ENCODE measurements at regions not wholly inside any gene's neighbourhood (a gene's known extent, or its start where the extent isn't known, plus 50 kb on each side); places are given as distances from the start of the nearest gene placed in this dataset.

GRCh38 chr6:33967966-33968724, 164.3 kb upstream of the MLN start:
- Histone ChIP-seq H3K27me3 (peaks cover 14 to 38% (median 34%) of the 10 kb centered on the region in 3 donors), H3K36me3 (no peaks in the 10 kb centered on the region), H3K4me1 (no peaks in the 10 kb centered on the region), H3K4me3 (no peak overlapping the region), H3K27ac (no peak overlapping the region), H3K9me3 (no peaks in the 10 kb centered on the region)
- ATAC-seq (no peak), DNase-seq (no peak)
- in situ Hi-C loops (cut with MboI; ENCODE audit: low sequenced_read_pairs in 4 of 4) (no loop called here), intact Hi-C loops (cut with DNase I; ENCODE audit: low total_unique reads) (no loop called here)
- TF ChIP-seq POLR2A (IDR thresholded peaks at IDR 0.05) (no peak), CTCF (IDR thresholded peaks at IDR 0.05 in 4 of 5, conservative IDR thresholded peaks at IDR 0.05 in 1 of 5) (no peak)

GRCh38 chr6:33967265-33967767, 163.5 kb upstream of the MLN start:
- no peak for ATAC-seq
- in situ Hi-C loops (cut with MboI; ENCODE audit: low sequenced_read_pairs in 4 of 4) = no loop called here
- intact Hi-C loops (cut with DNase I; ENCODE audit: low total_unique reads) = no loop called here
- no peaks in the 10 kb centered on the region for H3K36me3 ChIP-seq
- TF ChIP-seq CTCF (IDR thresholded peaks at IDR 0.05 in 4 of 5, conservative IDR thresholded peaks at IDR 0.05 in 1 of 5) = no peak
- no peak for TF ChIP-seq POLR2A (IDR thresholded peaks at IDR 0.05)
- DNase-seq = no peak
- H3K4me1 ChIP-seq = no peaks in the 10 kb centered on the region
- H3K27me3 ChIP-seq = peaks cover 20 to 32% (median 27%) of the 10 kb centered on the region in 3 donors
- no peak overlapping the region for H3K27ac ChIP-seq
- no peaks in the 10 kb centered on the region for H3K9me3 ChIP-seq
- no peak overlapping the region for H3K4me3 ChIP-seq

- DNase-seq = no peak
- in situ Hi-C loops (cut with MboI; ENCODE audit: low sequenced_read_pairs in 4 of 4) = no loop called here
Observed at GRCh38 chr6:33966536-33966935, 162.7 kb upstream of the MLN start.

GRCh38 chr6:33965766-33966165, 162.0 kb upstream of the MLN start:
- intact Hi-C loops (cut with DNase I; ENCODE audit: low total_unique reads) = no loop called here
- TF ChIP-seq CTCF (IDR thresholded peaks at IDR 0.05 in 4 of 5, conservative IDR thresholded peaks at IDR 0.05 in 1 of 5) (no peak), POLR2A (IDR thresholded peaks at IDR 0.05) (no peak)
- Histone ChIP-seq H3K27ac (no peak overlapping the region), H3K4me3 (no peak overlapping the region), H3K36me3 (no peaks in the 10 kb centered on the region), H3K9me3 (no peaks in the 10 kb centered on the region), H3K4me1 (no peaks in the 10 kb centered on the region), H3K27me3 (peaks cover 19 to 28% (median 20%) of the 10 kb centered on the region in 3 donors)
- ATAC-seq (no peak), DNase-seq (no peak)
- in situ Hi-C loops (cut with MboI; ENCODE audit: low sequenced_read_pairs in 4 of 4) = no loop called here

More at GRCh38 chr6:33966536-33966935, 162.7 kb upstream of the MLN start:
- intact Hi-C loops (cut with DNase I; ENCODE audit: low total_unique reads) = no loop called here
- no peak overlapping the region for H3K27ac ChIP-seq
- no peaks in the 10 kb centered on the region for H3K9me3 ChIP-seq
- peaks cover 20 to 29% (median 25%) of the 10 kb centered on the region in 3 donors for H3K27me3 ChIP-seq
- no peaks in the 10 kb centered on the region for H3K36me3 ChIP-seq
- H3K4me1 ChIP-seq = no peaks in the 10 kb centered on the region
- TF ChIP-seq POLR2A (IDR thresholded peaks at IDR 0.05) = no peak
- no peak for TF ChIP-seq CTCF (IDR thresholded peaks at IDR 0.05 in 4 of 5, conservative IDR thresholded peaks at IDR 0.05 in 1 of 5)
- no peak for ATAC-seq
- H3K4me3 ChIP-seq = no peak overlapping the region
